Left lobe of liver (tissue), 2 donors: ENCODE measurements at regions not wholly inside any gene's neighbourhood (a gene's known extent, or its start where the extent isn't known, plus 50 kb on each side); places are given as distances from the start of the nearest gene placed in this dataset.
"Not testable (repeated sequence)": the region's sequence is repeated elsewhere in the genome, so short reads cannot be mapped to it uniquely, and the experiment has no call there.

Source experiments
- ATAC-seq: fragments of 200-7000 bp; cut with Tn5 transposase; one replicate; pipeline ENCODE4 v1.9.1; 2020; ENCODE audit warnings: mild to moderate bottlenecking, moderate library complexity
- DNase-seq: peaks from one replicate; pipeline ENCODE4 v3.0.0-alpha.2; 2020; ENCODE audit warnings: low spot score
- donor health status: DM: no; HTN: no; CAD: no; lungs with moderate emphysema.
- donor health status: DM: no; HTN: yes; CAD: no.

DNA sequence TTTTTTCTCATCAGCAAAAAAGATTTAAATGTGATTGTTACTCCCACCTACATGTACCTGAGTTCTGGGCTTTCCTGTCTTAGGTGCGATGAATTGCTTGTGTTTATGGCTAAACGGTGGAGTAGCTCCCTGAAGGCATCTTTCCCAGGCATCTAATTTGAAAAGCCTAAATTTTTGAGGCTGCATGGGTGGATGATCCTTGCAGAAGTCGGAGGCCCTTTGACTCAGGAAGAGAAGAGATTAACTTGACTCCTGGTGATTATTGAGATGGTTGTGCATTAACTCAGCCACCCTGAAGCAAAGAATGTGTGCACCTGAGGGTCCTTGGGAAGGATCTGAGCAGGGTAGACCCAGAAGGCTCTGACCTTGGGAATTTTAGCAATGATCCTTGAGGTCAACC is 155.6 kb upstream of the SEMA3C start:
- DNase-seq = no peak
- no peak for ATAC-seq

- ATAC-seq = no peak
- DNase-seq = no peak
These were observed 155.0 kb upstream of the SEMA3C start for GRCh38 chr7:81073931-81074251.

- no peak for ATAC-seq
- DNase-seq = no peak
These were observed 152.1 kb upstream of the SEMA3C start for GRCh38 chr7:81070956-81071355.

DNA sequence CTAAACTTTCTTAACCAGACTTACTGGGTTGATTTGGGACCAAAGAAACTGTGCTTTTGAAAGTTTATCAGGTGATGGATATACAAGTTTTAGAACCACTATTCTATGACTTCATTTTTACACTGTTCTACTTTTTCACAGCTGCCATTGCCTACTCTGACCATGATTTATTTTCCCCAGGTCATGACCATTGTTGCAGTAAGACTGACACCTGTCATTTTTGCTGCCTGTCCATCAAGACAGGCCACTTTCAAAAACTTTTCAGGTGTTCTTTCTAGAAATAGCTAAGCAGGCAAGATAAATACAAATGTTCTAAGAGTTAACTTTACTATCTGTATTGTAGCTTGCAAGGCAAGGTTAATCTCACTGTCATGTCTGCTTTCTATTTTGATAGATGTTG is 147.9 kb upstream of the SEMA3C start:
- DNase-seq = no peak

GRCh38 chr7:81064426-81064825 is 145.6 kb upstream of the SEMA3C start:
- no peak for ATAC-seq
- no peak for DNase-seq

More for the DNA sequence above, 147.9 kb upstream of the SEMA3C start:
- ATAC-seq = no peak

DNA sequence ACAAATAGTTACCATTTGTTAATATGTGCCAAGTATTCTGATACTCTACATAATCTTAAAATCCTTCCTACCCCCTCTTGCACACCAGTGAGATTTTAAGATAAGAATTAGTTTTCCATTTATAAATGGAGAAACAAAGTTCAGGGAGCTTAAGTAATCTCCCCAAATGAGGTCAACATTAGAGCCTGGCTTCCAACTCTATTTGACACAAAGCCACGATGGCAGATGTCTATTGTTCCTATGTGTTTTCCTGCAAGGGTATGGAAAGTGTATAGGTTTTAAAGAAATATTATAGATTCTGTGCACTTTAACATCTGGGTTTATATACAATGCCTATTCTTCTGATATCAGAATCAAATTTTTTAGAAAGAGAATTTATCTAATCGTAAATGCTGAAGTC is 143.9 kb upstream of the SEMA3C start:
- ATAC-seq (no peak), DNase-seq (no peak)

DNA sequence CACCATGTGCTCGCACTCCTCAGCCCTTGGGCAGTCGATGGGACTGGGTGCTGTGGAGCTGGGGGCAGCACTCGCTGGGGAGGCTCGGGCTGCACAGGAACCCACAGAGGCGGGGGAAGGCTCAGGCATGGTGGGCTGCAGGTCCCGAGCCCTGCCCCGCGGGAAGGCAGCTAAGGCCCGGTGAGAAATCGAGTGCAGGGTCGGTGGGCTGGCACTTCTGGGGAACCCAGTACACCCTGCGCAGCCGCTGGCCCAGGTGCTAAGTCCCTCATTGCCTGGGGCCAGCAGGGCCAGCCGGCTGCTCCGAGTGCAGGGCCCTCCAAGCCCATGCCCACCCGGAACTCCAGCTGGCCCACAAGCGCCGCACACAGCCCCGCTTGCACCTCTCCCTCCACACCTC is 138.6 kb upstream of the SEMA3C start:
- not testable (repeated sequence) for ATAC-seq, DNase-seq

GRCh38 chr7:81053623-81054022 is 134.8 kb upstream of the SEMA3C start:
- ATAC-seq = no peak
- DNase-seq = no peak

GRCh38 chr7:81051811-81052413 is 133.1 kb upstream of the SEMA3C start:
- ATAC-seq (no peak), DNase-seq (no peak)

DNA sequence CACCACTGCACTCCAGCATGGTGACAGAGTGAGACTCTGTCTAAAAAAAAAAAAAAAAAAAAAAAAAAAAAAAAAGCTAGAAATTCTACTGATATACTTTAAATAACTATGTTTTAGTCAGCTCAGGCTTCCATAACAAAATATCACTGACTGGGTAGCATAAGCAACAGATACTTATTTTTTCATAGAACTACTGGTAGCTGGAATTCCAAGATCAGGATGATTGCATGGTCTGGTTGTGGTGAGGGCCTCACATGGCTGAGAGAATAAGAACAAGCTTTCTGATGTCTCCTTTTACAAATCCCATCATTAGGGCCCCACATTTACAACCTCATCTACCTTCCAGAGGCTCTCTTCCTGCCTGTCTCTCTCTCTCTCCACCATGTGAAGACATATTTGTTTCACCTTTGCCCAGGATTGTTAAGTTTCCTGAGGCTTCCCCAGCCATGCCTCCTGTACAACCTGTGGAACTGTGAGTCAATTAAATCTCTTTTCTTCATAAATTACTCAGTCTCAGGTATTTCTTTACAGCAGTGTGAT is 126.7 kb upstream of the SEMA3C start:
- DNase-seq (no peak), ATAC-seq (no peak)

GRCh38 chr7:81042646-81043045 is 123.8 kb upstream of the SEMA3C start:
- ATAC-seq, DNase-seq: not testable (repeated sequence)

GRCh38 chr7:81040496-81040895 is 121.6 kb upstream of the SEMA3C start:
- DNase-seq = no peak
- ATAC-seq = no peak

- no peak for DNase-seq
- ATAC-seq = no peak
These were observed 118.0 kb upstream of the SEMA3C start for GRCh38 chr7:81036871-81037270.

GRCh38 chr7:81036057-81036456 is 117.2 kb upstream of the SEMA3C start:
- DNase-seq (no peak), ATAC-seq (no peak)

- DNase-seq = no peak
These were observed 113.1 kb upstream of the SEMA3C start for GRCh38 chr7:81031996-81032395.

DNA sequence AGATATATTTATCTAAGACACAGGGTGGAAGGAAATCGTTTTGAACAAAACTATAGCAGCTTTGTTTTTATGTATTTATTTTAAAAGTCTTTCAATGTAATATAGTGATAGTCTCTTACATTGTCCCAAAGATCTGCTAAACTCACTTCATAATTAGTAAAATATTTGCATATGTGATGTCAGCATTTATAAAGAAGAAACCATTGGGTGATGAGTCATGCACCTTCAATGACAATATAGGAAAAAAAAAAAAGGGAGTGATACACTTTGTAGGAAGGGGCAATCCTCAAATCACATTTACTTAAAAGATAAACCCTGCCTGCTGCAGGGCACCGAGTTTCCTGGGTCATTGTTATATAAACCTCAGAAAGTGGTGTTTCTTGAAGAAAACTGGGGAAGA is 112.4 kb upstream of the SEMA3C start:
- no peak for DNase-seq
- no peak for ATAC-seq

More at GRCh38 chr7:81031996-81032395, 113.1 kb upstream of the SEMA3C start:
- ATAC-seq = no peak

GRCh38 chr7:81030472-81030871 is 111.6 kb upstream of the SEMA3C start:
- ATAC-seq (no peak), DNase-seq (no peak)

DNA sequence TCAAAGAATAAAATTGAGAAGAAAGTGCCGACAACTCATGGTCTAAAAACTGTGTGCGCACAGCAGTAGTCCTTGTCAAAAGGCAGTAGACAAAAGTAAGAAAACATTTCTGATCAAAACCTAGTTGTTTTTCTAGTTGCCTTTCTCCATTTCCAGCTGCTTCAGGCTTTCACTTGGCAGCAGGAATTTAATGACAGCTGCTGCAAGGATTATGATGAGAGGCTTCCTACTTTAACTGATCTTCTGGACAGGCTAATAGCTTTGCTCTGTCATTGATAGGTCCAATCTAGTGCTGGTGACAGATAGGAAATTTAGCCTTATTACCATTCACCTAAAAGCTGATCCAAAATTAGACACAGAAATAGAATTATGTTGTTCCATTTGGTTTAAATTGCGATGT is 110.7 kb upstream of the SEMA3C start:
- ATAC-seq (no peak), DNase-seq (no peak)

GRCh38 chr7:81025360-81025759 is 106.5 kb upstream of the SEMA3C start:
- DNase-seq (no peak), ATAC-seq (no peak)

DNA sequence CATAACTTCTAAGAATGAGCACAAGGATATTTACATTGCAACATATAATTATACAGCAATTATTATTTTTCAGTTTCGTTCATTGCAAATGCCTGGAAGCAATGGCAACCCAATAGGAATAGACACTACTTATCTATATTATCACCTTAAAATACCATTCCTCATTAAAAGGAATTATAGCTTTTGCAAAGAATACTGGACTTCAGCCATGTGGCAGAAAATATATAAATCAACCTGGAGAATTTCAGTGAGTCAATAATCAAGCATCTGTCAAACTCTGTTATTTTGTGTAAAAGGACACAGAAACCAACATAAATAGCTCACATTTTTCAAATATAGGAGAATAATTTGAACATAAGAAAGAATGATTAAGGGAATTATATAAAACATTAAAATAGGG is 96.1 kb upstream of the SEMA3C start:
- ATAC-seq (no peak), DNase-seq (no peak)

GRCh38 chr7:81014266-81014665 is 95.4 kb upstream of the SEMA3C start:
- DNase-seq (no peak), ATAC-seq (no peak)

GRCh38 chr7:81013083-81013817 is 94.4 kb upstream of the SEMA3C start:
- no peak for ATAC-seq

DNA sequence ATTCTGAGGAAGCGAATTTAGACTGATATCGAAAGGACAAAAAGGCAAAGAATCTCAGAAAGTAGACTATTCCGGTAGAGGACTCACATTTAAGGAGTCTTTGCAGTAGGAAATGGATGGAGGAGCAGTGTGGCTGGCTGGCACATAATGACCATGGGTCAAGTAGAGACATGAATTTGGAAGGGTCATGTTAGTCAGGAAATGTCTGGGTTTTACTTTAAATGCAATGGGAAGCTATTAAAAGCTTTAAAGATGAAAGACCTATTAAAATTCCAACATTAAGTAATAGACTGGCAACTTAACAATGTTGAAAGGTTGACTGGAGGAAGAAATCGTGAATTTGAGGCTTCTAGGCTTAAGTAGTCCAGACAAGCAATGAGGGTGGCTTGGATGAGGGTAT is 90.0 kb upstream of the SEMA3C start:
- no peak for ATAC-seq
- no peak for DNase-seq

More at GRCh38 chr7:81013083-81013817, 94.4 kb upstream of the SEMA3C start:
- no peak for DNase-seq
